Right cardiac atrium (tissue), 5 donors: ENCODE measurements at regions not wholly inside any gene's neighbourhood (a gene's known extent, or its start where the extent isn't known, plus 50 kb on each side); places are given as distances from the start of the nearest gene placed in this dataset.
A peak's percentile ranks its signal among the peaks of the same experiment; 100 is the strongest.
"Not testable (repeated sequence)": the region's sequence is repeated elsewhere in the genome, so short reads cannot be mapped to it uniquely, and the experiment has no call there.

Experiments used
- ATAC-seq, 2 donors: fragments of 200-7000 bp; cut with Tn5 transposase; one replicate each; pipeline versions ENCODE4 v1.8.0 to v1.9.1; 2020; ENCODE audit warnings: moderate library complexity in 2 of 2, mild to moderate bottlenecking in 1 of 2
- DNase-seq, 3 donors: peaks; one replicate each; pipeline ENCODE4 v3.0.0-alpha.2; 2020
- H3K27ac ChIP-seq: one replicate; pipeline ENCODE4 v1.5.1; 2013; ENCODE audit warnings: mild to moderate bottlenecking, low read length, control low read depth, moderate library complexity
- H3K27me3 ChIP-seq: one replicate; pipeline ENCODE4 v1.6.1; 2013; ENCODE audit not compliant: control insufficient read depth, insufficient read depth
- H3K4me1 ChIP-seq: one replicate; pipeline ENCODE4 v1.6.1; 2013; ENCODE audit warnings: low read length; ENCODE audit not compliant: control insufficient read depth, insufficient read depth
- H3K4me3 ChIP-seq: one replicate; pipeline ENCODE4 v1.5.1; 2013; ENCODE audit warnings: low read length, control low read depth
- H3K9me3 ChIP-seq: one replicate; pipeline ENCODE4 v1.6.1; 2013; ENCODE audit warnings: low read length; ENCODE audit not compliant: control insufficient read depth
- WGBS: extraction: QIAGEN DNeasy Blood & Tissue Kit; methylation state at CpG from one replicate; pipeline ENCODE4 v1.1.7; 2013; 5-methylcytosine and 5-hydroxymethylcytosine counted together
- intact Hi-C, 4 donors: fragments of 100-400 bp; cut with DNase I; formaldehyde crosslinking; loops; one replicate each; pipeline versions ENCODE4 v1.11.0 to v1.14.0; 2022 to 2023
- donor health status: healthy with polysubstance abuse.
- donor health status: DM: no; HTN: yes; CAD: no.
- donor health status: DM: no; HTN: no; CAD: no.
- donor health status: DM: no; HTN: yes; CAD: no; lungs with severe emphysema.
- donor health status: DM: yes; HTN: yes; CAD: no.

- 95% methylated on average over 11 of the region's 14 CpGs for WGBS
- H3K9me3 ChIP-seq, ATAC-seq, H3K4me3 ChIP-seq, H3K4me1 ChIP-seq, DNase-seq, H3K27ac ChIP-seq, H3K27me3 ChIP-seq, intact Hi-C loops: not testable (repeated sequence)
Observed at GRCh38 chr15:22587391-22587790, 128.7 kb downstream of the GOLGA6L22 start.

GRCh38 chr15:22598552-22598951 is 139.8 kb downstream of the GOLGA6L22 start:
- ATAC-seq, DNase-seq, H3K4me3 ChIP-seq, intact Hi-C loops, H3K27ac ChIP-seq, H3K27me3 ChIP-seq, H3K9me3 ChIP-seq, H3K4me1 ChIP-seq: not testable (repeated sequence)
- 93% methylated on average over 11 of the region's 14 CpGs for WGBS

- intact Hi-C loops, H3K27me3 ChIP-seq, ATAC-seq, H3K27ac ChIP-seq, H3K4me3 ChIP-seq, H3K4me1 ChIP-seq, H3K9me3 ChIP-seq: not testable (repeated sequence)
- 93% methylated on average over 30 of the region's 30 CpGs for WGBS
- peak in 1 of 3 donors; percentile 29 for DNase-seq
Observed at GRCh38 chr15:22599526-22600320, 141.0 kb downstream of the GOLGA6L22 start.

- intact Hi-C loops, H3K27ac ChIP-seq, H3K4me3 ChIP-seq, H3K27me3 ChIP-seq, DNase-seq, H3K4me1 ChIP-seq, ATAC-seq, H3K9me3 ChIP-seq: not testable (repeated sequence)
- WGBS: 63% methylated on average over 9 of the region's 9 CpGs
Observed at GRCh38 chr15:22616976-22617375, 158.3 kb downstream of the GOLGA6L22 start.

- intact Hi-C loops, H3K27ac ChIP-seq, H3K9me3 ChIP-seq, ATAC-seq, H3K27me3 ChIP-seq, DNase-seq, H3K4me3 ChIP-seq, H3K4me1 ChIP-seq: not testable (repeated sequence)
- 51% methylated on average over 3 of the region's 3 CpGs for WGBS
Observed at GRCh38 chr15:22631789-22632188, 154.7 kb upstream of the NIPA1 start.

- H3K27me3 ChIP-seq, DNase-seq, H3K4me1 ChIP-seq, H3K27ac ChIP-seq, H3K4me3 ChIP-seq, H3K9me3 ChIP-seq, intact Hi-C loops, ATAC-seq: not testable (repeated sequence)
- WGBS: 75% methylated on average over 2 of the region's 2 CpGs
Observed at GRCh38 chr15:22639983-22640382, 146.5 kb upstream of the NIPA1 start.

GRCh38 chr15:22649458-22649857 is 137.0 kb upstream of the NIPA1 start:
- intact Hi-C loops, H3K4me3 ChIP-seq, H3K27ac ChIP-seq, ATAC-seq, DNase-seq, H3K27me3 ChIP-seq, H3K4me1 ChIP-seq, H3K9me3 ChIP-seq: not testable (repeated sequence)
- WGBS: 74% methylated on average over 4 of the region's 4 CpGs

- H3K27me3 ChIP-seq, ATAC-seq, H3K4me1 ChIP-seq, H3K4me3 ChIP-seq, H3K9me3 ChIP-seq, H3K27ac ChIP-seq, DNase-seq, intact Hi-C loops: not testable (repeated sequence)
- 90% methylated on average over 2 of the region's 2 CpGs for WGBS
Observed at GRCh38 chr15:22651179-22651578, 135.3 kb upstream of the NIPA1 start.

- Histone ChIP-seq H3K27ac (peak overlapping the region; percentile 73), H3K4me3 (peak overlapping the region; percentile 45)
- H3K4me1 ChIP-seq, intact Hi-C loops, H3K9me3 ChIP-seq, H3K27me3 ChIP-seq: not testable (repeated sequence)
- DNase-seq (peak; percentile 47 to 82 (median 80)), ATAC-seq (peak; percentile 99 to 100)
- under 1% methylated on average over 100 of the region's 110 CpGs for WGBS
Observed at GRCh38 chr15:22664294-22665058, 122.0 kb upstream of the NIPA1 start.

GRCh38 chr15:22665059-22665702 is 121.3 kb upstream of the NIPA1 start:
- WGBS: under 1% methylated on average over 16 of the region's 22 CpGs
- peak in 1 of 3 donors; percentile 26 for DNase-seq

GRCh38 chr15:22665711-22666110 is 120.7 kb upstream of the NIPA1 start:
- ATAC-seq, DNase-seq, H3K27me3 ChIP-seq, H3K4me1 ChIP-seq, H3K9me3 ChIP-seq, intact Hi-C loops: not testable (repeated sequence)
- 0% methylated on average over 1 of the region's 2 CpGs for WGBS
- peak overlapping the region; percentile 45 for H3K4me3 ChIP-seq
- H3K27ac ChIP-seq: peak overlapping the region; percentile 64

More at GRCh38 chr15:22665059-22665702, 121.3 kb upstream of the NIPA1 start:
- H3K4me1 ChIP-seq, H3K27me3 ChIP-seq, ATAC-seq, intact Hi-C loops, H3K9me3 ChIP-seq: not testable (repeated sequence)
- H3K4me3 ChIP-seq: peak overlapping the region; percentile 45
- H3K27ac ChIP-seq: peak overlapping the region; percentile 73
